Fibroblast of villous mesenchyme (primary cell): ENCODE measurements at regions not wholly inside any gene's neighbourhood (a gene's known extent, or its start where the extent isn't known, plus 50 kb on each side); places are given as distances from the start of the nearest gene placed in this dataset.

Source experiments
- DNase-seq: peaks from one replicate; pipeline ENCODE4 v3.0.0-alpha.2; 2010; ENCODE audit warnings: low read depth
- H3K4me3 ChIP-seq: 2 replicates; pipeline ENCODE4 v1.5.1; 2011; ENCODE audit warnings: low read depth, mild to moderate bottlenecking, low read length
- TF ChIP-seq, protein P1 (sequence below): IDR thresholded peaks from 2 replicates; pipeline ENCODE4 v1.5.1; 2012; ENCODE audit warnings: low read depth, mild to moderate bottlenecking, low read length; ENCODE audit not compliant: insufficient read depth

DNA sequence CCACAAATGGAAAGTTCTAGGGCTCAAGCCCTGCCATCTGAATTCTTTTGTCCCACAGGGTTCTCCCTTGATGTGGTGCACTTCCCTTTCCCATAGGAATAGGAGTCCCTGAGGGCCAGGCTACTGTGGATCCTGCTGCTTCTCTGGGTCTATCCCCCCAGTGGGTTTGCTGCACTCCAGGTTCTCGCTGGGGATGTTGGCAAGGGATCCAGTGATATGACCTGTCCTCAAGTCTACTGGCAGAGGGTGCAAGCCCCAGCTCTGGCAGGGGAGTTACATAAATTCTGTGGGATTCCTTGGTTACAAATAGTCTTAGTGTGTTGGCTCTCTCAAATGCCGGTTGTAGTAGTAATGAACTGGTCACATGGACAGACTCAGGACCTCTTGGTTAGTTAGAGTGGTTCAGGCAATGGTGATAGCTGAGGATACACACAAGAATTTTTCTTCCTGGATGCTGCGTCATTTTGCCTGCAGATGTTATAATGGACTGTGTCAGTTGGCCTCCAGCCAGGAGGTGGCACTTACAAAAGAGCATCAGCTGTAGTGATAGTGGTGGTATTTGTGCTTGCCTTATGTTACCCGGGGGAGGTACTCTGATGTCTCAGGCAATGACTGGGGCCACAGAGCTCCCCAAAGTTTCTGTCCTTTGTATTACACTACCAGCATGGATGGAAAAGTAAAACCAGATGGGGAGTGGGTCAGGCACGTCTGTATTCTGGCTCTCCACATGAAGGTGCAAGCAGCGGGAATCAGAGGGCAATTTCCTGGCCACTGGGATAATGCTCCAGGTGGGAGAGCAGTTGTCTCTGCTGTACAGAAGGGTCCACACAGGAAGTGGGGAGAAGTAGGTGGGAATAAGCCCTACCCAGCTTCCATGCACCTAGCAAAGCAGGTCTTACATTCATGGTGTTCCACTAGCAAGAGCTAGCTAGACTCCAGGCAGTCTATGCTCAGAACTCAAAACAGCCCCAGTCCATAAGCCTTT is 267.9 kb downstream of the SOX11 start:
- TF ChIP-seq, protein P1, sequence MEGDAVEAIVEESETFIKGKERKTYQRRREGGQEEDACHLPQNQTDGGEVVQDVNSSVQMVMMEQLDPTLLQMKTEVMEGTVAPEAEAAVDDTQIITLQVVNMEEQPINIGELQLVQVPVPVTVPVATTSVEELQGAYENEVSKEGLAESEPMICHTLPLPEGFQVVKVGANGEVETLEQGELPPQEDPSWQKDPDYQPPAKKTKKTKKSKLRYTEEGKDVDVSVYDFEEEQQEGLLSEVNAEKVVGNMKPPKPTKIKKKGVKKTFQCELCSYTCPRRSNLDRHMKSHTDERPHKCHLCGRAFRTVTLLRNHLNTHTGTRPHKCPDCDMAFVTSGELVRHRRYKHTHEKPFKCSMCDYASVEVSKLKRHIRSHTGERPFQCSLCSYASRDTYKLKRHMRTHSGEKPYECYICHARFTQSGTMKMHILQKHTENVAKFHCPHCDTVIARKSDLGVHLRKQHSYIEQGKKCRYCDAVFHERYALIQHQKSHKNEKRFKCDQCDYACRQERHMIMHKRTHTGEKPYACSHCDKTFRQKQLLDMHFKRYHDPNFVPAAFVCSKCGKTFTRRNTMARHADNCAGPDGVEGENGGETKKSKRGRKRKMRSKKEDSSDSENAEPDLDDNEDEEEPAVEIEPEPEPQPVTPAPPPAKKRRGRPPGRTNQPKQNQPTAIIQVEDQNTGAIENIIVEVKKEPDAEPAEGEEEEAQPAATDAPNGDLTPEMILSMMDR = no peak
- H3K4me3 ChIP-seq = no peak overlapping the region
- no peak for DNase-seq

DNA sequence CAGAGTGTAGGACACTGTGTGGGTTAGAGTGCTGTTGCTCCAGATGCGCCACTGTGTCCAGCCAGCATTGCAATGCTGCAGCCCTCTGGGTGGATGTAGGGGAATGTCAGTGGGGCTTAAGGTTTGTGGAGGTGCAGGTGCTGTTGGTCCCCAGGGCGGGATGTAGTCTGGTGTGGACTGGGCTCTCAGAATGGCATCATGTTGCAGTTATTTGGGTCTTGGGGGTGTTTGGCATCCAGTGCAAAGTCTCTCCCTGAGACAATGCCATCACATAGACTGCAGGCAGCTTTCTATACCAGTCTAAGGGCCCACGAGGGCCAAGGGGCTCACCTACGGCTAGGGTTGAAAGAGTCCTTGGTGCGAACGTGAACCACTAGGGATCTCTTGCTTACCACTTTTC is 275.3 kb downstream of the SOX11 start:
- DNase-seq = no peak
- TF ChIP-seq, protein P1 = no peak
- no peak overlapping the region for H3K4me3 ChIP-seq

DNA sequence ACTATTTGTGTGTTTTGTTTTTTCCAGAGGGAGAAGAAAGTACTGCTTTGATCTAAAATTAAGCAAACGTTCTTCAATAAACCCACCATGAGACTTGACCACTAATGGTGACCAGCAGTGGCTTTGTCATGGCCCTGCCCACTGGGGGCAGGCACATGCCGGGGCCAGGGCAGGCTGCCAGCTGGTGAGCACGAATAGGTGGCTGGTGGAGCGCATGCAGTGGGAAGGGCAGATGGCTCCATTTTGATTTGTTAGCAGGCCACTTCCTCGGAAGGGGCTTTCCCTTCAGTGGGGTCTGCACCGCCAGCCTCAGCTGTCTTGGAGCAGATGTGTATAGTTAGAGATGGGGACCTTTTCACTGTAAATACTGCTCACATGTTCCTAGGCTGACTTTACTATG is 277.1 kb downstream of the SOX11 start:
- no peak for DNase-seq
- H3K4me3 ChIP-seq = no peak overlapping the region
- TF ChIP-seq, protein P1 = no peak

DNA sequence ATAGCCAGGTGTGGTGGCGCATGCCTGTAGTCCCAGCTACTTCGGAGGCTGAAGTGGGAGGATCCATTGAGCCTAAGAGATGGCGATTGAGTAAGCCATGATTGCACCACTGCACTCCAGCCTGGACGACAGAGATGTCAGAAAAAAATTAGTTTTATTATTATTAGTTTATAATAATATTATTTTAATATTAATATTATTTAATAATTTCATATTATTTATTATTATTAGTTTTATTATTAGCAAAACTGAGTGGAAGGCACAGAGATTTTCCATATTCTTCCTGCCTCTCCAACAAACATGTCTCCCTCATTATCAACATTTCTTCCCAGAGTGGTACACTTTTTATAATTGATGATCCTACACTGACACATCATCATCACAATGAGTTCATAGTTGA is 278.2 kb downstream of the SOX11 start:
- DNase-seq = no peak
- TF ChIP-seq, protein P1 = no peak
- no peak overlapping the region for H3K4me3 ChIP-seq

DNA sequence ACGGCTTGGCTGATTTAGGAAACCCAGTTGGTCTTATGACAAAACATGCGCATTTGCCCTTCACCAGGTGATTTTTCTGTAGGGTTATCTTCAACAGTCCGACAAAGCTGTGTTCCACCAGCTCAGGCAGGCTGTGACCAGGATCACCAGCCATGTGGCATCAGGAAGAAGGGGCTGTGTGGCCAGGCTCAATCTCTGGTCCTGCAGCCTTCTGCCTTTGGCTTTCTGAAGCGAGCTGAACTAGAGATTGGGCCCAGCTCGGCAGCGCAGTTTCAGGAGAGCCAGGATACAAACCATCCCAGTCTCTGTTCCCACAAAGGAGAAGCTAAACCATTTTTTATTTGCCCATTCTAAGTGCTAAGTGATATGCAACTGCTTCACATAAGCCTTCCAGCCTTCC is 282.3 kb downstream of the SOX11 start:
- no peak for DNase-seq
- TF ChIP-seq, protein P1 = no peak
- H3K4me3 ChIP-seq = no peak overlapping the region

DNA sequence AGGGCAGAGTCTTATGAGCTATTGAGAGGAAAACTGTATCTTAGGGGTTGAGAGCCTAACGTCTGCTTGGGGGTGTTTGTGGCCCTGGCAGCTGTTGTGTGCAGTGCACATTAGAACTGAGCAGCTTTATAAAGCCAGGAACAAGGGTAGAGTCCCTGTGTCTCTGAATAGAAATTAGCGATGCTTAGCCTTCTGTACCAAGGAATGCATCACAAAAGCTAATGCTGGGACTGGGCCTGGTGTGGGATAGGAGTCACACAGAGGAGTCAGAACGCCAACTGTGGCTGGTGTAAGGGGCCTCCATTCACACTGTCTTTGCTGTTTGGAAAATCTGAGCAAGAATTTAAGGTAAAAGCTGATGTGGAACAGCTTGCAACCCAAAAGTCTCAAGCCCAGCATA is 283.2 kb downstream of the SOX11 start:
- no peak for DNase-seq
- TF ChIP-seq, protein P1 = no peak
- no peak overlapping the region for H3K4me3 ChIP-seq
